NCI-H345 (cell line): ENCODE measurements at regions not wholly inside any gene's neighbourhood (a gene's known extent, or its start where the extent isn't known, plus 50 kb on each side); places are given as distances from the start of the nearest gene placed in this dataset.
"Not testable (repeated sequence)": the region's sequence is repeated elsewhere in the genome, so short reads cannot be mapped to it uniquely, and the experiment has no call there.

Experiments
- DNase-seq: peaks from one replicate; lab custom pipeline; 2025; lab: John Stamatoyannopoulos, UW

GRCh38 chr13:30520571-30520970 lies 54.8 kb upstream of the HMGB1 start:
- DNase-seq: no peak

GRCh38 chr13:30523211-30523610 lies 57.5 kb upstream of the HMGB1 start:
- no peak for DNase-seq

DNA sequence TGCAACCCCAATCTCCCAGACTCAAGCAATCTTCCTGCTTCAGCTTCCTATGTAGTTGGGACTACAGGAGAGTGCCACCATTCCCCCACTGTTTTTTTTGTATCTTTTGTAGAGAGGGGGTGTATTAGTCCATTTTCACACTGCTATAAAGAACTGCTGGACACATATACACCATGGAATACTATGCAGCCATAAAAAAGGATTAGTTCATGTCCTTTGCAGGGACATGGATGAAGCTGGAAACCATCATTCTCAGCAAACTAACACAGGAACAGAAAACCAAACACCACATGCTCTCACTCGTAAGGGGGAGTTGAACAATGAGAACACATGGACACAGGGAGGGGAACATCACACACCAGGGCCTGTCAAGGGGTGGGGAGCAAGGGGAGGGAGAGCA lies 58.1 kb upstream of the HMGB1 start:
- DNase-seq: not testable (repeated sequence)

DNA sequence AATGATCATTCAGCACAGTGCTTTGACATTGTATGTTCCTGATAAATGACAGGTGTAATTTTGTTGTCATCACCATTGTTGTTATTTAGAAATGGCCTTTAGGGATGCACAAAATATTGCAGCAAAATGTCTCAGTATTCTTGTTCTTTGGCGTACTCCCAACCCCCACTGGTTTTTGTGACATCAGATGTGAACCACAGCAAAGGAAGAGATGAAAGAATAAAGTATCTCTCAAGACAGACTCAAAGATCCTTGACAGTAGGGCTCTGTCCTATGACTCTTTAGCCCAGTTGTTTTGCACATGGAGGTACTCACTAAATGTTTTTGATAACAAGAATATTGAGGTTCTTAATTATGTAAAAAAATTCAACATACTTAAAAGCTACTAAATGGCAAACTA lies 59.5 kb upstream of the HMGB1 start:
- DNase-seq: not testable (repeated sequence)

- no peak for DNase-seq
Observed at GRCh38 chr13:30526612-30527495, 61.1 kb upstream of the HMGB1 start.

- DNase-seq: no peak
Observed at GRCh38 chr13:30529085-30529834, 63.5 kb upstream of the HMGB1 start.

DNA sequence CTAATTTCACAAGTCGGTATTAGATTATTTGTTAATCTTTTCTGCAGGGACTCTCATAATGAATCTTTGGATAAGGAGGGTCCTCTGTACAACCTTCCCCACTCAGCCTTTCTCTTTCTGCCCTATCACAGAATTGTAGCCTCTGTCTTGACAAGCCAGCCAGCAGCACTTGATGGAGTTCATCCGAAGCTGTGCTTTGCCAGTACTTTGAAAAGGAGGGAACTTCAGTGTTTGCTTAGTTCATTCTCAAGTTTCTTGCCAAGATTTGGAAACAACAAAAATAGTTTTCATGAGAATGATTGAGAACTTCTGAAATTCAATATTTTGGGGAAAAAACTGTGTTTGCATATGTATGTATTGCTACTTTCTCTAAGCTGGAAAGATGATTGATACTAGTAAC lies 69.3 kb upstream of the HMGB1 start:
- no peak for DNase-seq

GRCh38 chr13:30545320-30545719 lies 72.4 kb upstream of the USPL1 start:
- no peak for DNase-seq

DNA sequence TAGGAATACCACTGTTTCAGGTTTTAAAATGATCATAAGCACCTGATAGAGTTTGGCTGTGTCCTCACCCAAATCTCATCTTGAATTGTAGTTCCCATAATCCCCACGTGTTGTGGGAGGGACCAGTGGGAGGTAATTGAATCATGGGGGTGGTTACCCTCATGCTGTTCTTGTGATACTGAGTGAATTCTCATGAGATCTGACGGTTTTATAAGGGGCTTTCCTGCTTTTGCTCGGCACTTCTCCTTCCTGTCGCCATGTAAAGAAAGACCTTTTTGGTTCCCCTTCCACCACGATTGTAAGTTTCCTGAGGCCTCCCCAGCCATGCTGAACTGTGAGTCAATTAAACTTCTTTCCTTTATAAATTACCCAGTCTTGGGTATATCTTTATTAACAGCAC lies 69.7 kb upstream of the USPL1 start:
- DNase-seq: not testable (repeated sequence)

- peak; percentile 0 for DNase-seq
Observed at GRCh38 chr13:30551189-30551588, 66.5 kb upstream of the USPL1 start.

- DNase-seq: no peak
Observed at GRCh38 chr13:30552567-30552966, 65.2 kb upstream of the USPL1 start.

GRCh38 chr13:30559274-30559673 lies 58.4 kb upstream of the USPL1 start:
- no peak for DNase-seq

DNA sequence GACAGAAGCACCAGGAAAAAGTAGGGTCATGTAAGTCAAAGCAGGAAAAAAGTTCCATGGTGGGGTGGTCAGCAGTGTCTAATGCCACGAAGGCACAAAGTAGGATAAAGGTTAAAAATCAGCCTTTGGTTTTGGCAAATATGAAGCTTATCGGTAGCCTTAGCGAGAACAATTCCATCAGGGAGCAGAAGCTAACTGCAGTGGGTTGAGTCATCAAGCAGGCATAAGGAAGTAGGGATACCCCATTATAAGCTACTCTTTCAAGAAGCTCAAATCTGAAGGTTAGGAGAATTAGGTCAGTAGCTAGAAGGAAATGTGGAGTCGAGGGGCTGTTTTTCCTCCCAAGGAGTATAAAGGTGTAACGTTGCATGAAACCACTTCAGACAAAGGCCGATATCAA lies 57.5 kb upstream of the USPL1 start:
- no peak for DNase-seq

DNA sequence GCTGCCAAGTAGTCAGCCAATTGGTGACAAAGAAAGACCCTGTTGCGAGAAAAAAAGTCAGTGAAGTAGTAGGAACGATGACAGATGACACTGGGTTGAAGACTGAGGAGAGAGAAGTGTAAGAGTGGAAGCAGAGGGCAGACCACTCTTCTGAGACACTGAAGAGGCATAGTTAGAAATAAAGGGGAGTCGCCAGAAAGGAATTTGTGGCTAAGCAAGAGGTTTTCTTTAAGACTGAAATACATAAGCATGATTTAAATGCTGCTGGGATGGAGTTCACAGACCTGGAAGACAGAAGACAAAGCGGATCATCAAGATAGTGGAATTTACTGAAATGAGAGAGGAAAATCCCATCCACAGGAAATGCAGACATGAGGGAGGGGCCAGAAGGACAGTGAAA lies 56.2 kb upstream of the USPL1 start:
- no peak for DNase-seq

GRCh38 chr13:30564489-30564888 lies 53.2 kb upstream of the USPL1 start:
- no peak for DNase-seq

- no peak for DNase-seq
Observed at GRCh38 chr13:30565658-30566057, 52.1 kb upstream of the USPL1 start.

- DNase-seq: no peak
Observed at GRCh38 chr13:30567072-30567471, 50.6 kb upstream of the USPL1 start.
